Transverse colon (tissue), 4 donors: ENCODE measurements at regions not wholly inside any gene's neighbourhood (a gene's known extent, or its start where the extent isn't known, plus 50 kb on each side); places are given as distances from the start of the nearest gene placed in this dataset.

ENCODE experiments used
- EP300 ChIP-seq: sonication (generic); formaldehyde crosslinking; IDR thresholded peaks from one replicate; pipeline ENCODE4 v1.6.1; 2017; ENCODE audit warnings: antibody characterized with exemption, low read depth
- POLR2A ChIP-seq: fragments of 450-650 bp; IDR thresholded peaks from one replicate; pipeline ENCODE4 v1.6.1; 2016; ENCODE audit warnings: antibody characterized with exemption, mild to moderate bottlenecking, moderate library complexity
- POLR2AphosphoS5 ChIP-seq, 3 donors: sonication (generic); formaldehyde crosslinking; IDR thresholded peaks; one replicate each; pipeline ENCODE4 v1.6.1; 2016; ENCODE audit warnings: antibody characterized with exemption in 3 of 3
- TF ChIP-seq, protein P1 (sequence below), 5 experiments: fragments of 200-600 bp in 3 of 5; fragments of 450-650 bp in 2 of 5; sonication (generic) in 3 of 5; IDR thresholded peaks; 1 replicate in 2 of 5; 2 replicates in 3 of 5; pipeline ENCODE4 v1.5.1; 2016 to 2017; ENCODE audit warnings: antibody characterized with exemption in 5 of 5, inconsistent platforms in 3 of 5, mild to moderate bottlenecking in 2 of 5, moderate library complexity in 1 of 5

GRCh38 chr14:30339311-30339901 is 219.6 kb upstream of the G2E3 start:
- TF ChIP-seq, protein P1, sequence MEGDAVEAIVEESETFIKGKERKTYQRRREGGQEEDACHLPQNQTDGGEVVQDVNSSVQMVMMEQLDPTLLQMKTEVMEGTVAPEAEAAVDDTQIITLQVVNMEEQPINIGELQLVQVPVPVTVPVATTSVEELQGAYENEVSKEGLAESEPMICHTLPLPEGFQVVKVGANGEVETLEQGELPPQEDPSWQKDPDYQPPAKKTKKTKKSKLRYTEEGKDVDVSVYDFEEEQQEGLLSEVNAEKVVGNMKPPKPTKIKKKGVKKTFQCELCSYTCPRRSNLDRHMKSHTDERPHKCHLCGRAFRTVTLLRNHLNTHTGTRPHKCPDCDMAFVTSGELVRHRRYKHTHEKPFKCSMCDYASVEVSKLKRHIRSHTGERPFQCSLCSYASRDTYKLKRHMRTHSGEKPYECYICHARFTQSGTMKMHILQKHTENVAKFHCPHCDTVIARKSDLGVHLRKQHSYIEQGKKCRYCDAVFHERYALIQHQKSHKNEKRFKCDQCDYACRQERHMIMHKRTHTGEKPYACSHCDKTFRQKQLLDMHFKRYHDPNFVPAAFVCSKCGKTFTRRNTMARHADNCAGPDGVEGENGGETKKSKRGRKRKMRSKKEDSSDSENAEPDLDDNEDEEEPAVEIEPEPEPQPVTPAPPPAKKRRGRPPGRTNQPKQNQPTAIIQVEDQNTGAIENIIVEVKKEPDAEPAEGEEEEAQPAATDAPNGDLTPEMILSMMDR (IDR thresholded peaks at IDR 0.05) = no peak
- TF ChIP-seq POLR2AphosphoS5 (IDR thresholded peaks at IDR 0.05) (no peak), POLR2A (no peak), EP300 (no peak)
